ENCODE measurements at regions not wholly inside any gene's neighbourhood (a gene's known extent, or its start where the extent isn't known, plus 50 kb on each side); places are given as distances from the start of the nearest gene placed in this dataset.

DNA sequence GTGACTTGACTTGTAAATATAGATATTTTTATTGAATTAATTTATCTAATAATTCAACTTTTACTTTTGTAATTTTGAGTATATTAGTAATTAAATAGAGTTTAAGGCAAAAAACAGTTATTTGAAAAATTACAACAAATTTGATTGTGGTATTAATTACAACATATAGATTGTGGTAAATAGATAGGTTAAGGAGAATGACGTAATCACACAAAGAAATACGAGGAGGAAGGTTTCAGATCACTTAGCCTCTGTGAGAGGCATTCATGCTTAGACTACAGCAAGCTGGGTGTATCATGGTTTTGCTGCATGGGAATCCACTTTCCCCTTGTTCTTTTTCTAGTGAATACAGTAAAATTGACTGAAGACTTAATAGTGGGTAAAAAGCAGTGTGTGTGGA, 878.4 kb upstream of the EDIL3 start:
- TF ChIP-seq, protein P1, sequence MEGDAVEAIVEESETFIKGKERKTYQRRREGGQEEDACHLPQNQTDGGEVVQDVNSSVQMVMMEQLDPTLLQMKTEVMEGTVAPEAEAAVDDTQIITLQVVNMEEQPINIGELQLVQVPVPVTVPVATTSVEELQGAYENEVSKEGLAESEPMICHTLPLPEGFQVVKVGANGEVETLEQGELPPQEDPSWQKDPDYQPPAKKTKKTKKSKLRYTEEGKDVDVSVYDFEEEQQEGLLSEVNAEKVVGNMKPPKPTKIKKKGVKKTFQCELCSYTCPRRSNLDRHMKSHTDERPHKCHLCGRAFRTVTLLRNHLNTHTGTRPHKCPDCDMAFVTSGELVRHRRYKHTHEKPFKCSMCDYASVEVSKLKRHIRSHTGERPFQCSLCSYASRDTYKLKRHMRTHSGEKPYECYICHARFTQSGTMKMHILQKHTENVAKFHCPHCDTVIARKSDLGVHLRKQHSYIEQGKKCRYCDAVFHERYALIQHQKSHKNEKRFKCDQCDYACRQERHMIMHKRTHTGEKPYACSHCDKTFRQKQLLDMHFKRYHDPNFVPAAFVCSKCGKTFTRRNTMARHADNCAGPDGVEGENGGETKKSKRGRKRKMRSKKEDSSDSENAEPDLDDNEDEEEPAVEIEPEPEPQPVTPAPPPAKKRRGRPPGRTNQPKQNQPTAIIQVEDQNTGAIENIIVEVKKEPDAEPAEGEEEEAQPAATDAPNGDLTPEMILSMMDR (IDR thresholded peaks at IDR 0.05): no peak
- TF ChIP-seq POLR2A (IDR thresholded peaks at IDR 0.05): no peak
- DNase-seq: no peak
- 83 to 84% methylated on average over 2 of the region's 2 CpGs for WGBS, 2 donors

DNA sequence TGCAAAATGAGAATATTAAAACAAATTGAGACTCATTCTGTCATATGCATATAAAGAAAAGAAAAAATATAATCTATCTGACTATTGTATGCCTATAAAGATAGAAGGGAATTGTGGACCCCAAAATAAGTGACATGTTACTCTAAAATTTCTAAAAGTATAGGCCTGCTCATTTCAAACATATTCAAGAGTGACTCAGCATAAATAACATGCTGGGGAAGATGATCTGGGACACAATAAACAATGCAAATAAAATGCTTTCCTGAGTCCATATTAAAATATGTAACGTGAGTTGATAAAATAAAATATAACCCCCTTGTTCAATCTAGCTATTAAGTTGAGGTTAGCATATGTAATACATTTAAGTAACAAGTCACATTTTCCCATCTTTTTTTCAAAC, 882.0 kb upstream of the EDIL3 start:
- intact Hi-C loops (cut with DNase I; ENCODE audit: low total_unique reads): no loop called here
- Histone ChIP-seq H3K9me3 (no peaks in the 10 kb centered on the region), H3K4me3 (no peak overlapping the region), H3K27ac (no peak overlapping the region), H3K27me3 (no peaks in the 10 kb centered on the region), H3K4me1 (no peaks in the 10 kb centered on the region), H3K36me3 (ENCODE audit: low read depth, missing control alignments) (no peaks in the 10 kb centered on the region)
- no peak for TF ChIP-seq POLR2A (IDR thresholded peaks at IDR 0.05)
- TF ChIP-seq, protein P1 (IDR thresholded peaks at IDR 0.05): no peak
- WGBS, 2 donors: 93 to 95% methylated on average over 1 of the region's 1 CpG
- DNase-seq: no peak

More for the DNA sequence above, 878.4 kb upstream of the EDIL3 start:
- intact Hi-C loops (cut with DNase I; ENCODE audit: low total_unique reads): no loop called here
- Histone ChIP-seq H3K27me3 (no peaks in the 10 kb centered on the region), H3K4me3 (no peak overlapping the region), H3K4me1 (no peaks in the 10 kb centered on the region), H3K9me3 (no peaks in the 10 kb centered on the region), H3K36me3 (ENCODE audit: low read depth, missing control alignments) (no peaks in the 10 kb centered on the region), H3K27ac (no peak overlapping the region)

- intact Hi-C loops (cut with DNase I; ENCODE audit: low total_unique reads): no loop called here
- H3K4me3 ChIP-seq: no peak overlapping the region
- TF ChIP-seq, protein P1 (IDR thresholded peaks at IDR 0.05): no peak
- no peak for TF ChIP-seq POLR2A (IDR thresholded peaks at IDR 0.05)
- 41 to 48% methylated on average over 2 of the region's 2 CpGs for WGBS, 2 donors
- no peaks in the 10 kb centered on the region for H3K4me1 ChIP-seq
- H3K27ac ChIP-seq: no peak overlapping the region
- H3K27me3 ChIP-seq: no peaks in the 10 kb centered on the region
- no peak for DNase-seq
- no peaks in the 10 kb centered on the region for H3K9me3 ChIP-seq
- H3K36me3 ChIP-seq (ENCODE audit: low read depth, missing control alignments): no peaks in the 10 kb centered on the region
Observed at GRCh38 chr5:85268194-85268593, 883.5 kb upstream of the EDIL3 start.

DNA sequence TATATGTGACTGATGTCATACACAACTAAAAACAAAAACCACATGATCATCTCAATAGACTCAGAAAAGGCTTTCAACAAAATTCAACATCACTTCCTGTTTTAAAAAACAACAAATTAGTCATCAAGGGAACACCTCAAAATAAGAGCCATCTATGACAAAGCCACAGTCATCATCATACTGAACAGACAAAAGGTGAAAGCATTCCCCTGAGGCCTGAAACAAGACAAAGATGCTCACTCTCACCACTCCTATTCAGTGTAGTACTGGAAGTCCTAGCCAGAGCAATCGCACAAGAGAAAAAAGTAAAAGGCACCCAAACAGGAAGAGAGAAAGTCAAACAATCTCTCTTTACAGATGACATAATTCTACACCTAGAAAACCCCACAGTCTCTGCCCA, 893.5 kb upstream of the EDIL3 start:
- intact Hi-C loops (cut with DNase I; ENCODE audit: low total_unique reads): no loop called here
- 82 to 86% methylated on average over 1 of the region's 1 CpG for WGBS, 2 donors
- Histone ChIP-seq H3K36me3 (ENCODE audit: low read depth, missing control alignments) (no peaks in the 10 kb centered on the region), H3K9me3 (no peaks in the 10 kb centered on the region), H3K27ac (no peak overlapping the region), H3K27me3 (no peaks in the 10 kb centered on the region), H3K4me3 (no peak overlapping the region), H3K4me1 (no peaks in the 10 kb centered on the region)
- no peak for TF ChIP-seq POLR2A (IDR thresholded peaks at IDR 0.05)
- TF ChIP-seq, protein P1 (IDR thresholded peaks at IDR 0.05): no peak
- no peak for DNase-seq

DNA sequence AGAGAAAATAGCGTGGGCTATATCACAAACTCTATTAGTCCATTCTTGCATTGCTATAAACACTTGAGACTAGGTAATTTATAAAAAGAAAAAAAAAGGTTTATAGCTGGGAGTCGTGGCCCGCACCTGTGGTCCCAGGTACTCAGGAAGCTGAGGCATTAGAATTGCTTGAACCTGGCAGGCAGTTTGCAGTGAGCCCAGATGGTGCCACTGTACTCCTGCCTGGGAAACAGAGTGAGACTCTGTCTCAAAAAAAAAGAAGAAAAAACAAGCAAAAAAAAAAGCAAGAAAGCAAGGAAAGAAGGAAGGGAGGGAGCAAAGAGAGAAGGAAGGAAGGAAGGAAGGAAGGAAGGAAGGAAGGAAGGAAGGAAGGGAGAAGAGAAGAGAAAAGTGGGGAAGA, 904.2 kb upstream of the EDIL3 start:
- 73 to 89% methylated on average over 3 of the region's 3 CpGs for WGBS, 2 donors
- no peaks in the 10 kb centered on the region for H3K36me3 ChIP-seq (ENCODE audit: low read depth, missing control alignments)
- intact Hi-C loops (cut with DNase I; ENCODE audit: low total_unique reads): no loop called here
- no peak overlapping the region for H3K4me3 ChIP-seq
- DNase-seq: no peak
- TF ChIP-seq, protein P1 (IDR thresholded peaks at IDR 0.05): no peak
- no peak for TF ChIP-seq POLR2A (IDR thresholded peaks at IDR 0.05)
- no peaks in the 10 kb centered on the region for H3K4me1 ChIP-seq
- H3K27me3 ChIP-seq: no peaks in the 10 kb centered on the region
- no peaks in the 10 kb centered on the region for H3K9me3 ChIP-seq
- no peak overlapping the region for H3K27ac ChIP-seq
